ENCODE measurements at regions not wholly inside any gene's neighbourhood (a gene's known extent, or its start where the extent isn't known, plus 50 kb on each side); places are given as distances from the start of the nearest gene placed in this dataset.

DNA sequence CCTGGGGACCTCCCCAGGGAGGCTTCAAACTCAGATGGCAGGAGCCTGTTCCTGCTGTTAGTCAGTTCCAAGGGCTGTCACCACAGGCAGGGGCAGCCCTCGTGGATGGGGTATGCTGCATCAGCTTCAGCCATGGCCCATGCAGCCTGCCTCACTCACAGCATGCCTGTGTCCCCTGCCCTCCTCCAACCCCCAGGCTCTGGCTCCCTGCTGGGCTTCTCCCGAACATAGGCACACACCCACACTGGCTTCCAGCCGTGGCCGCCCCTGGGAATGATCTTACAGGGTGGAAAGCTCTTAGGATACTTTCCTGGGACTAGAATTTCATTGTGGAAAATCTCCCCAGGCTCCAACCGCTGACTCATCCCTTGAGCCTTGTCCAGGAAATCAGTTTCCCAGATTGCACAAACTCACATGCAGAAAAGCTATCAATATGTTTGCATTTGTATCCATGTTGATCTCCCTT lies 163.8 kb downstream of the SEC61B start:
- TF ChIP-seq, protein P1, sequence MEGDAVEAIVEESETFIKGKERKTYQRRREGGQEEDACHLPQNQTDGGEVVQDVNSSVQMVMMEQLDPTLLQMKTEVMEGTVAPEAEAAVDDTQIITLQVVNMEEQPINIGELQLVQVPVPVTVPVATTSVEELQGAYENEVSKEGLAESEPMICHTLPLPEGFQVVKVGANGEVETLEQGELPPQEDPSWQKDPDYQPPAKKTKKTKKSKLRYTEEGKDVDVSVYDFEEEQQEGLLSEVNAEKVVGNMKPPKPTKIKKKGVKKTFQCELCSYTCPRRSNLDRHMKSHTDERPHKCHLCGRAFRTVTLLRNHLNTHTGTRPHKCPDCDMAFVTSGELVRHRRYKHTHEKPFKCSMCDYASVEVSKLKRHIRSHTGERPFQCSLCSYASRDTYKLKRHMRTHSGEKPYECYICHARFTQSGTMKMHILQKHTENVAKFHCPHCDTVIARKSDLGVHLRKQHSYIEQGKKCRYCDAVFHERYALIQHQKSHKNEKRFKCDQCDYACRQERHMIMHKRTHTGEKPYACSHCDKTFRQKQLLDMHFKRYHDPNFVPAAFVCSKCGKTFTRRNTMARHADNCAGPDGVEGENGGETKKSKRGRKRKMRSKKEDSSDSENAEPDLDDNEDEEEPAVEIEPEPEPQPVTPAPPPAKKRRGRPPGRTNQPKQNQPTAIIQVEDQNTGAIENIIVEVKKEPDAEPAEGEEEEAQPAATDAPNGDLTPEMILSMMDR (IDR thresholded peaks at IDR 0.05; ENCODE audit: low read length) = no peak
- TF ChIP-seq EZH2 (IDR thresholded peaks at IDR 0.05; ENCODE audit: borderline replicate concordance, low read length) = no peak
